M059J (cell line): ENCODE measurements at regions not wholly inside any gene's neighbourhood (a gene's known extent, or its start where the extent isn't known, plus 50 kb on each side); places are given as distances from the start of the nearest gene placed in this dataset.
A peak's percentile ranks its signal among the peaks of the same experiment; 100 is the strongest.
"Not testable (repeated sequence)": the region's sequence is repeated elsewhere in the genome, so short reads cannot be mapped to it uniquely, and the experiment has no call there.

Source experiments
- DNase-seq: peaks from one replicate; pipeline ENCODE4 v3.0.0-alpha.2; 2012; ENCODE audit warnings: low read depth

DNA sequence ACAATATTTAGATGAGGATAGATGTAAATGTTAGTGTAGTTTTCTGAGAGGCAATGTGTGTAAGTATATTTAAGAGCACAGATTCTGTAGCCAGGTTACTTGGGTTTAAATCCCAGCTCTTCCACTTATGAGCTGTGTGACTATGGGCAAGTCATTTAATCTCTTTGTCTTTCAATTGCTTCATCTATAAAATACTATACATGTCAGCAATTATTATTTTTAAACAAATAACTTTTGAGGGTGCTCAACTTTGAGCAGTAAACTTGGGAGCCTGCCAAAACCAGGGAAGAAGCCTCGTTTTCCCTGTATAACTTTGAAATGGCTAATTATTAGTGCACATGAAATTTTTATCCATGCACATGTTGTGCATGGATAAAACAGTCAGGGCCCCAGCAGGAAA lies 222.8 kb downstream of the FOXD2 start:
- no peak for DNase-seq

DNA sequence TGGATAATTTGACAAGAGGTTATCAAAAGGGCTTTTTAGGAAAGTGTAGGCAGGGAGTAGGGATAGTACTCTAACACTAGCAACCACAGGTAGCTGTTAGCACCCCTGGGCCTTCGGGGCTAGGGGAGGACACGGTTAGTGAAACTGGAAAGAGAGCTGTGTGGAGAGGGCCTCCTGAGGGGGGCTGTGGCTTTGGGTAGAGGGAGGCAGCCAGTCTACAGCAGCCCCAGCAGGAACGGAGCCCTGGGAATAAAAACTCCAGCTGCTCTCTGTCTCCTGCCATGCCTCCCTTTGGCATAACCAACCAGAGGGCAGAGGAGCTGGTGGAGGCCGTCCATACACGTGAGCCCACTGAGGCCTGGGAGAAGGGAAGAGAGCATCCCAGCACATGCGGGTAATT lies 223.2 kb downstream of the FOXD2 start:
- no peak for DNase-seq

GRCh38 chr1:47662068-47662467 lies 224.2 kb downstream of the FOXD2 start:
- no peak for DNase-seq

DNA sequence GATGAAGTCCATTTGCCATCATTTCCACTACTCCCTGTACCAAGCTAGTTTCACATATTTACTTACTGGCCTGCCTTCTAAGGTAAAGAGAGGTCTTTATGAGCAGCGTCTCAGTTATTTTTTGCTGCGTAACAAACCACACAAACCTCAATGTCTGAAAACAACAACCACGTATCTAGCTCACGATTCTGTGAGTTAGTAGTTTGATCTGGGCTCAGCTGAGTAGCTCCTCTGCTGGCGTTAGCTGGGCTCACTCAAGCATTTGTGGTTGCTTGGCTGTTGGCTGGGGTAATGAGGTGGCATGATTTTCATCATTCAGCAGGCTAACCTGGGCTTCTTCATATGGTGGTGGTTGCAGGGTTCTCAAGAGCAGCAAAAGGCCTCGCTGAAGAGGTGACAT lies 225.4 kb downstream of the FOXD2 start:
- peak; percentile 32 for DNase-seq

- DNase-seq: no peak
Measured at GRCh38 chr1:47664356-47664755, 226.5 kb downstream of the FOXD2 start.

GRCh38 chr1:47664896-47665295 lies 227.1 kb downstream of the FOXD2 start:
- DNase-seq: not testable (repeated sequence)

- DNase-seq: no peak
Measured at GRCh38 chr1:47669081-47669585, 231.3 kb downstream of the FOXD2 start.

DNA sequence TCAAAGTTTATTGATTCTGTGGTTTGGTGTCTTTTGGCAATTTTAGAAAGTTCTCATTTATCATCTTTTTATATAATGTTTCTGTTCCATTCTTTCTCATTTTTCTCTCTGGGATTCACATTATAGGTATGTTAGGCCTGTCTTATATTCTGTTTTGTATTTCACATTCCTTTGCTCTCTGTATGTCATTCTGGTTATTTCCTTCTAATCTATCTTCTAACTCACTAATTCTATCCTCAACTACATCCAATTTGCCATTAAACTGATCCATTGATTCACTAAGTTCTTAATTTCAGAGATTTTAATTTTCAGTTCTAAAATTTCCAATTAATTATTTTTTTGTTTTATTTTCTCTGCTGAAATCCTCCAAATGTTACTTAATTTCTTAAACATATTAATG lies 234.8 kb downstream of the FOXD2 start:
- DNase-seq: no peak

DNA sequence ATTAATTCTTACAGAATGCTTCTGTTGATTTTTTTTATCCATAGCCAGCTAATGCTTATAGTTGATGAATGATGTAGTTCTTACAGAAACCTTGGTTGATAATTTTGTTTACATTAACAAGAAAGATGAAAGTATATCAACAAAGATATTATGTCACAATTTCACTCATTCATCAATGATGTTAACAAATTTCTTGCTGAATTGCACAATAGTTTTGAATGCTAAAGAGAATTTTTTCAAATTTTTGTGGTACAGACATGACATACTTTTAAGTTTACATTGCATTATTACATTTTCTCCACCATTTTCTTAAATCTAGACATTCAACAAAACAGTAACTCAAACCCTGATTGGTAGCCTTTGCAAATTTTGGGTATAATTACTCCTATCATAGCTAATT lies 236.3 kb downstream of the FOXD2 start:
- DNase-seq: no peak

GRCh38 chr1:47675047-47675675 lies 237.3 kb downstream of the FOXD2 start:
- no peak for DNase-seq

GRCh38 chr1:47675721-47676120 lies 237.9 kb downstream of the FOXD2 start:
- no peak for DNase-seq

DNA sequence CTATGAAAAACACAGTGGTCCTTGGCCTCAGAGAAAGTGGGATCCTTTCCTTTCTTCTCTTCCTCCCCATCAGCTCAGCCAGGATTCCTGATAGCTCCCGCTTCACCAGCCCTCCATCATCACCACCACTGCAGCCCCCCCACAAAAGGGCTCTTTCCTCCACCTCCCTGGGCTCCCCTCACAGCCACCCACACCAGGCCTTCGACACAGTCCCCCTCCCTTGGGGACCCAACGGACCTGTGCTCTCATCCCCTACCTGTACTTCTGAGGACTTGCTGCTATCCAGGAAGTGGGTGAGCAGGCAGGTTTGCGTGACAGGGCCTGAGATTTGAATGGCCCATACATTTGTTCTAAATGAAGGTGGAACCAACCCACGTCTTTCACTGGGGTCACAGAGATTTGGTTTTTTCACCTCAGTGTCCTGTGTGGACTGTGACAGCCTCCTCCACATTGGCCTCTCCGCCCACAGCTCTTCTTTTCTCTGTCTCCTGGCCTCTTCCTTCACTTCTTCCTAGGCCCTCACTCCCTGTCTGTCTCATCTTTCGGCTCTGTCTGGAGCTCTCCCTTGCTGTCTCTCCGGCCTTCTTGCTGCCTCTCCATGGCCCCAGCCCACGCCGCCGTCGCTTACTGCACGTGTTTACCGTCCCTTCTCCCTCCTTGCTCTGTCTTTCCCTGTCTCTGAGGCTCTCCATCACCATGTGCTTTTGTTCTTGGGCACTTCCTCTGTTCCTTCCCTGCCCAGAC lies 238.6 kb downstream of the FOXD2 start:
- DNase-seq: no peak

- DNase-seq: no peak
Measured at GRCh38 chr1:47677241-47677940, 239.5 kb downstream of the FOXD2 start.

GRCh38 chr1:47678464-47678980 lies 240.7 kb downstream of the FOXD2 start:
- DNase-seq: no peak

DNA sequence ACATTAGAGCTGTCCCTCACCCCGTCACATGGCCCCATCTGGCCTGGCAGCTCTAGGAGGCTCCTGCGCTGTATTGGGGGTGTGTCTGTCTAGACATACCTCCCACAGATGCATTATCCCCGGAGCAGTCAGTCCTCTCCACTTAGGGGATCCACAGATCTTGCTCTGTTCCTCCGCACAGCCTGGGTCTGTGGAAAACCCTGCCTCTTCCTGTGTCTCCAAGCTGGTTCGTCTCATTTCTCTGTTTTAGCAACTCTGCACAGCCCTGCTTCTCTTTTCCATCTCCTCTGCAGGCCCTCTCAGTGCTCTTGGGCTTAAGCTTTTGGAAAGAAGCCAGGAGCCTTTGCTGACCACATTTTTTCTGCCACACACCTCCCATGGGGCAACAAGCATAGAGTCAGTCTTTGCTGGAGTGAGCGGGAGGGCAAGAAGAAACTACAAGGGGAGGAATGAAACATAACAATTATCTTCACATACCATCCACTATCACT lies 241.5 kb downstream of the FOXD2 start:
- DNase-seq: peak; percentile 15

GRCh38 chr1:47679826-47680225 lies 242.0 kb downstream of the FOXD2 start:
- no peak for DNase-seq

- no peak for DNase-seq
Measured at GRCh38 chr1:47680815-47681475, 243.1 kb downstream of the FOXD2 start.

GRCh38 chr1:47681735-47682134 lies 243.9 kb downstream of the FOXD2 start:
- no peak for DNase-seq

- DNase-seq: no peak
Measured at GRCh38 chr1:47682198-47682597, 244.4 kb downstream of the FOXD2 start.

DNA sequence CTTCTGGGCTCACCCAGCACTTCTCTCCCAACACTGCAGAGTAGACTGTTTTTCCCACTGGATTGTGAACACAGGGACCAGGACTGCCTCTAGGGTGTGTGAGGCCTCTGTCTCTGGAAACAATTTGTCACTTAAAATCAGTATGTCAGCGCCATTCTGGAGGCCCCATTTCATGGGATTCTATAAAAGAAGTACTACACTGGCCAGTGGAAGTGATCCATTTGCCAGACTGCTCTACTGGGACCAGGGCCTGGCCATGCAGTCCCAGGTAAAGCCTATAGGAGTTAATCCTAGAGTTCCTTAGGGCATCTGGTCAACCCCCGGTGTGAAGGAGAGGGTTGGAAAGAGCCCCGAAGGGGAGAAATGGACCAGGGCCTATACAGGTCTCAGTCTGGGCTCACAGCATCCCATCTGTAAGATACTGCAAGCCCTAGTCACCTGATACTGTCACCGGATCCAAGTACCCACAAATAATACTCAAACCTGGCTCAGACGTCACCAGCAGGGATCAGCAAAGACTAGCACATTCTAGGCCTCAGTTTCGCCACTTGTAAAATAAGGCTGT lies 245.0 kb downstream of the FOXD2 start:
- DNase-seq: no peak

- no peak for DNase-seq
Measured at GRCh38 chr1:47683401-47683800, 245.6 kb downstream of the FOXD2 start.

GRCh38 chr1:47684518-47684917 lies 246.7 kb downstream of the FOXD2 start:
- no peak for DNase-seq
